ENCODE measurements at regions not wholly inside any gene's neighbourhood (a gene's known extent, or its start where the extent isn't known, plus 50 kb on each side); places are given as distances from the start of the nearest gene placed in this dataset.

- H3K4me1 ChIP-seq (ENCODE audit: insufficient read depth): no peaks in the 10 kb centered on the region
- in situ Hi-C loops (cut with MboI): no loop called here
- 5 to 25% methylated on average over 1 of the region's 1 CpG for WGBS, 2 experiments (ENCODE audit: low coverage in 1 of 2, low lambda C conversion rate in 2 of 2, missing lambda C conversion rate in 2 of 2)
- H3K9me2 ChIP-seq (ENCODE audit: insufficient read depth): no peaks in the 10 kb centered on the region
- H3K79me2 ChIP-seq (ENCODE audit: insufficient read depth): no peaks in the 10 kb centered on the region
- H3K27ac ChIP-seq: no peak overlapping the region
- H3K9ac ChIP-seq: no peak overlapping the region
- no peaks in the 10 kb centered on the region for H4K20me1 ChIP-seq (ENCODE audit: insufficient read depth)
- H3F3A ChIP-seq (ENCODE audit: insufficient read depth): no peaks in the 10 kb centered on the region
- no peaks in the 10 kb centered on the region for H3K9me3 ChIP-seq (ENCODE audit: low read depth)
- H3K36me3 ChIP-seq (ENCODE audit: low read depth): no peaks in the 10 kb centered on the region
- DNase-seq: no peak
- no peak overlapping the region for H2AFZ ChIP-seq
- no peak overlapping the region for H3K4me3 ChIP-seq
- H3K27me3 ChIP-seq (replicated peaks; ENCODE audit: insufficient read depth): no peaks in the 10 kb centered on the region
- H3K4me2 ChIP-seq (ENCODE audit: unreplicated experiment): no peak overlapping the region
- no peak for TF ChIP-seq EZH2 (IDR thresholded peaks at IDR 0.05; ENCODE audit: insufficient read depth, poor library complexity, severe bottlenecking)
- TF ChIP-seq EZH2phosphoT487 (IDR thresholded peaks at IDR 0.05; ENCODE audit: insufficient read depth, low read depth): no peak
Observed at GRCh38 chr22:34736081-34736480, 329.9 kb upstream of the ISX start.

GRCh38 chr22:34738661-34739400, 327.1 kb upstream of the ISX start:
- Histone ChIP-seq H4K20me1 (ENCODE audit: insufficient read depth) (no peaks in the 10 kb centered on the region), H3K9me2 (ENCODE audit: insufficient read depth) (no peaks in the 10 kb centered on the region), H2AFZ (no peak overlapping the region), H3K36me3 (ENCODE audit: low read depth) (no peaks in the 10 kb centered on the region), H3F3A (ENCODE audit: insufficient read depth) (no peaks in the 10 kb centered on the region), H3K27me3 (replicated peaks; ENCODE audit: insufficient read depth) (no peaks in the 10 kb centered on the region), H3K4me2 (ENCODE audit: unreplicated experiment) (no peak overlapping the region), H3K9ac (no peak overlapping the region), H3K4me3 (no peak overlapping the region), H3K4me1 (ENCODE audit: insufficient read depth) (no peaks in the 10 kb centered on the region), H3K79me2 (ENCODE audit: insufficient read depth) (no peaks in the 10 kb centered on the region), H3K27ac (no peak overlapping the region), H3K9me3 (ENCODE audit: low read depth) (no peaks in the 10 kb centered on the region)
- no peak for DNase-seq
- no peak for TF ChIP-seq EZH2phosphoT487 (IDR thresholded peaks at IDR 0.05; ENCODE audit: insufficient read depth, low read depth)
- in situ Hi-C loops (cut with MboI): no loop called here
- 1 to 2% methylated on average over 3 of the region's 3 CpGs for WGBS, 2 experiments (ENCODE audit: low coverage in 1 of 2, low lambda C conversion rate in 2 of 2, missing lambda C conversion rate in 2 of 2)

- Histone ChIP-seq H3K36me3 (ENCODE audit: low read depth) (no peaks in the 10 kb centered on the region), H3K4me3 (no peak overlapping the region), H3K9me2 (ENCODE audit: insufficient read depth) (no peaks in the 10 kb centered on the region), H3K4me2 (ENCODE audit: unreplicated experiment) (no peak overlapping the region), H3K79me2 (ENCODE audit: insufficient read depth) (no peaks in the 10 kb centered on the region), H3K4me1 (ENCODE audit: insufficient read depth) (no peaks in the 10 kb centered on the region), H3K27ac (no peak overlapping the region), H4K20me1 (ENCODE audit: insufficient read depth) (no peaks in the 10 kb centered on the region), H3K9me3 (ENCODE audit: low read depth) (no peaks in the 10 kb centered on the region), H3F3A (ENCODE audit: insufficient read depth) (no peaks in the 10 kb centered on the region), H2AFZ (no peak overlapping the region), H3K27me3 (replicated peaks; ENCODE audit: insufficient read depth) (no peaks in the 10 kb centered on the region), H3K9ac (no peak overlapping the region)
- WGBS, 2 experiments (ENCODE audit: low coverage in 1 of 2, low lambda C conversion rate in 2 of 2, missing lambda C conversion rate in 2 of 2): 25% methylated on average over 6 of the region's 6 CpGs
- TF ChIP-seq EZH2 (IDR thresholded peaks at IDR 0.05; ENCODE audit: insufficient read depth, poor library complexity, severe bottlenecking) (no peak), EZH2phosphoT487 (IDR thresholded peaks at IDR 0.05; ENCODE audit: insufficient read depth, low read depth) (no peak)
- no peak for DNase-seq
- in situ Hi-C loops (cut with MboI): no loop called here
Observed at GRCh38 chr22:34743110-34743751, 322.7 kb upstream of the ISX start.

GRCh38 chr22:34760276-34761008, 305.5 kb upstream of the ISX start:
- Histone ChIP-seq H3K9me3 (ENCODE audit: low read depth) (no peaks in the 10 kb centered on the region), H2AFZ (no peak overlapping the region), H3K9me2 (ENCODE audit: insufficient read depth) (no peaks in the 10 kb centered on the region), H3K27ac (no peak overlapping the region), H3K36me3 (ENCODE audit: low read depth) (no peaks in the 10 kb centered on the region), H3F3A (ENCODE audit: insufficient read depth) (no peaks in the 10 kb centered on the region), H3K27me3 (replicated peaks; ENCODE audit: insufficient read depth) (no peaks in the 10 kb centered on the region), H3K79me2 (ENCODE audit: insufficient read depth) (no peaks in the 10 kb centered on the region), H3K4me1 (ENCODE audit: insufficient read depth) (no peaks in the 10 kb centered on the region), H3K4me3 (no peak overlapping the region), H3K4me2 (ENCODE audit: unreplicated experiment) (no peak overlapping the region), H4K20me1 (ENCODE audit: insufficient read depth) (no peaks in the 10 kb centered on the region), H3K9ac (no peak overlapping the region)
- WGBS, 2 experiments (ENCODE audit: low coverage in 1 of 2, low lambda C conversion rate in 2 of 2, missing lambda C conversion rate in 2 of 2): 24 to 25% methylated on average over 8 of the region's 8 CpGs
- TF ChIP-seq EZH2phosphoT487 (IDR thresholded peaks at IDR 0.05; ENCODE audit: insufficient read depth, low read depth): no peak
- TF ChIP-seq EZH2 (IDR thresholded peaks at IDR 0.05; ENCODE audit: insufficient read depth, poor library complexity, severe bottlenecking): no peak
- DNase-seq: no peak
- in situ Hi-C loops (cut with MboI): no loop called here

All from GM23248 (cell line).